SU-DHL-6 (cell line): ENCODE measurements at regions not wholly inside any gene's neighbourhood (a gene's known extent, or its start where the extent isn't known, plus 50 kb on each side); places are given as distances from the start of the nearest gene placed in this dataset.

ENCODE experiments used
- H2AFZ ChIP-seq: fragments of 200-600 bp; sonication (generic); 2 replicates; pipeline ENCODE4 v1.6.1; 2014; ENCODE audit warnings: low read depth, mild to moderate bottlenecking, moderate library complexity, mixed read lengths, antibody characterized with exemption, low read length; ENCODE audit not compliant: severe bottlenecking
- H3F3A ChIP-seq: fragments of 200-600 bp; shearing (Covaris generic); 2 replicates; pipeline ENCODE4 v1.6.0; 2016; ENCODE audit warnings: antibody characterized with exemption, mild to moderate bottlenecking; ENCODE audit not compliant: insufficient read depth
- H3K27ac ChIP-seq: fragments of 200-600 bp; sonication (generic); 2 replicates; pipeline ENCODE4 v1.5.1; 2016; ENCODE audit warnings: low read depth, mild to moderate bottlenecking, low read length, moderate library complexity, mixed read lengths
- H3K27me3 ChIP-seq: fragments of 200-600 bp; sonication (generic), shearing (Covaris generic); 2 replicates; pipeline ENCODE4 v1.6.0; 2014; ENCODE audit warnings: mild to moderate bottlenecking, low read length
- H3K36me3 ChIP-seq: fragments of 200-600 bp; sonication (generic); 2 replicates; pipeline ENCODE4 v1.6.1; 2014; ENCODE audit warnings: mild to moderate bottlenecking, low read length, mixed read lengths
- H3K4me2 ChIP-seq: fragments of 300-600, 200-600 bp; shearing (Covaris generic), sonication (generic); 2 replicates; pipeline ENCODE4 v1.6.0; 2014; ENCODE audit warnings: low read length, low read depth, mild to moderate bottlenecking; ENCODE audit not compliant: poor library complexity, severe bottlenecking
- H3K4me3 ChIP-seq: fragments of 200-600 bp; sonication (generic); 2 replicates; pipeline ENCODE4 v1.5.1; 2014; ENCODE audit warnings: antibody characterized with exemption, low read length, mild to moderate bottlenecking, mixed read lengths; ENCODE audit not compliant: insufficient read depth, poor library complexity, severe bottlenecking
- H3K79me2 ChIP-seq: fragments of 200-600 bp; sonication (generic); 2 replicates; pipeline ENCODE4 v1.6.1; 2014; ENCODE audit warnings: mild to moderate bottlenecking, low read length, moderate library complexity; ENCODE audit not compliant: insufficient read depth
- H3K9ac ChIP-seq: fragments of 200-600 bp; sonication (generic); 2 replicates; pipeline ENCODE4 v1.7.0; 2014; ENCODE audit warnings: mild to moderate bottlenecking, low read length
- H3K9me2 ChIP-seq: fragments of 200-600 bp; sonication (generic); replicated peaks from 2 replicates; pipeline ENCODE4 v1.6.1; 2014; ENCODE audit warnings: low read length; ENCODE audit not compliant: insufficient read depth
- H3K9me3 ChIP-seq: fragments of 200-600 bp; sonication (generic); 2 replicates; pipeline ENCODE4 v1.6.1; 2014; ENCODE audit warnings: low read length, mixed read lengths; ENCODE audit not compliant: insufficient read depth
- H4K20me1 ChIP-seq: fragments of 200-600 bp; sonication (generic); 2 replicates; pipeline ENCODE4 v1.6.1; 2014; ENCODE audit warnings: low read depth, mild to moderate bottlenecking, antibody characterized with exemption, low read length, moderate library complexity, mixed read lengths
- EZH2phosphoT487 ChIP-seq: fragments of 200-600 bp; sonication (generic), shearing (Covaris generic); conservative IDR thresholded peaks from 2 replicates; pipeline ENCODE4 v1.6.1; 2018; ENCODE audit warnings: mild to moderate bottlenecking, antibody characterized with exemption, low read length, moderate library complexity, mixed read lengths
- TF ChIP-seq, protein P1 (sequence below): fragments of 200-600 bp; sonication (generic); IDR thresholded peaks from one replicate; pipeline ENCODE4 v1.5.1; 2017; ENCODE audit warnings: antibody characterized with exemption, mild to moderate bottlenecking, low read length, moderate library complexity; ENCODE audit not compliant: insufficient read depth, poor library complexity, severe bottlenecking

GRCh38 chr3:152060701-152061100 is 187.3 kb downstream of the SUCNR1 start:
- H3F3A ChIP-seq: no peaks in the 10 kb centered on the region
- H2AFZ ChIP-seq: no peak overlapping the region
- no peak for TF ChIP-seq EZH2phosphoT487
- TF ChIP-seq, protein P1, sequence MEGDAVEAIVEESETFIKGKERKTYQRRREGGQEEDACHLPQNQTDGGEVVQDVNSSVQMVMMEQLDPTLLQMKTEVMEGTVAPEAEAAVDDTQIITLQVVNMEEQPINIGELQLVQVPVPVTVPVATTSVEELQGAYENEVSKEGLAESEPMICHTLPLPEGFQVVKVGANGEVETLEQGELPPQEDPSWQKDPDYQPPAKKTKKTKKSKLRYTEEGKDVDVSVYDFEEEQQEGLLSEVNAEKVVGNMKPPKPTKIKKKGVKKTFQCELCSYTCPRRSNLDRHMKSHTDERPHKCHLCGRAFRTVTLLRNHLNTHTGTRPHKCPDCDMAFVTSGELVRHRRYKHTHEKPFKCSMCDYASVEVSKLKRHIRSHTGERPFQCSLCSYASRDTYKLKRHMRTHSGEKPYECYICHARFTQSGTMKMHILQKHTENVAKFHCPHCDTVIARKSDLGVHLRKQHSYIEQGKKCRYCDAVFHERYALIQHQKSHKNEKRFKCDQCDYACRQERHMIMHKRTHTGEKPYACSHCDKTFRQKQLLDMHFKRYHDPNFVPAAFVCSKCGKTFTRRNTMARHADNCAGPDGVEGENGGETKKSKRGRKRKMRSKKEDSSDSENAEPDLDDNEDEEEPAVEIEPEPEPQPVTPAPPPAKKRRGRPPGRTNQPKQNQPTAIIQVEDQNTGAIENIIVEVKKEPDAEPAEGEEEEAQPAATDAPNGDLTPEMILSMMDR: no peak
- no peaks in the 10 kb centered on the region for H3K27me3 ChIP-seq
- no peaks in the 10 kb centered on the region for H3K9me2 ChIP-seq
- no peak overlapping the region for H3K4me2 ChIP-seq
- no peaks in the 10 kb centered on the region for H3K9me3 ChIP-seq
- H4K20me1 ChIP-seq: no peaks in the 10 kb centered on the region
- no peak overlapping the region for H3K27ac ChIP-seq
- H3K36me3 ChIP-seq: no peaks in the 10 kb centered on the region
- no peak overlapping the region for H3K9ac ChIP-seq
- H3K79me2 ChIP-seq: no peaks in the 10 kb centered on the region
- no peak overlapping the region for H3K4me3 ChIP-seq

- Histone ChIP-seq H2AFZ (no peak overlapping the region), H3K36me3 (no peaks in the 10 kb centered on the region), H3K9ac (no peak overlapping the region), H3K27me3 (no peaks in the 10 kb centered on the region), H4K20me1 (no peaks in the 10 kb centered on the region), H3F3A (no peaks in the 10 kb centered on the region), H3K4me2 (no peak overlapping the region), H3K9me3 (no peaks in the 10 kb centered on the region), H3K79me2 (no peaks in the 10 kb centered on the region), H3K4me3 (no peak overlapping the region), H3K9me2 (no peaks in the 10 kb centered on the region), H3K27ac (no peak overlapping the region)
- TF ChIP-seq, protein P1: no peak
- no peak for TF ChIP-seq EZH2phosphoT487
Observed at GRCh38 chr3:152061296-152061695, 187.9 kb downstream of the SUCNR1 start.

DNA sequence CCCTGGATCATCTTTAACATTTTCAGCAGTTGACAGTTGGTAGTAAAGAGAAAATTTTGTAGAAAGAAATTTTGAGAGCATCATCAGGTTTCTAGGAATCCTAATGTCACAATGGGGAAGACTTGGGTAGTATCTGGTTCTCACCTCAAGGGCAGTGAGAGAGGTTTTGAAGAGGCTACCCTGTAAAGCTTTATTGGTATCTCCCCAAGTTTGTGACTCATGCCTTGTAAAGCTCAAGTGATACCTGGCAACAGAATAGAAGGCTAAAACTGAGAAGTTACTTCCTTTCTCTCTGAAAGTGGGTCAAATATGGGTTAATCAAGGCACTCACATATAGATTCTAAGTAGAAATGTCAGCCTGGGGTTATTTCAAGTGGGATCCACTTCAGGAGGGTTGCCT is 196.4 kb downstream of the SUCNR1 start:
- Histone ChIP-seq H3K36me3 (no peaks in the 10 kb centered on the region), H3K79me2 (no peaks in the 10 kb centered on the region), H3K4me2 (no peak overlapping the region), H3K9me3 (no peaks in the 10 kb centered on the region), H3K27ac (no peak overlapping the region), H4K20me1 (no peaks in the 10 kb centered on the region), H3K9ac (no peak overlapping the region), H3F3A (no peaks in the 10 kb centered on the region), H3K27me3 (no peaks in the 10 kb centered on the region), H2AFZ (no peak overlapping the region), H3K9me2 (no peaks in the 10 kb centered on the region), H3K4me3 (no peak overlapping the region)
- TF ChIP-seq, protein P1: no peak
- no peak for TF ChIP-seq EZH2phosphoT487
